Caki2 (cell line): ENCODE measurements at regions not wholly inside any gene's neighbourhood (a gene's known extent, or its start where the extent isn't known, plus 50 kb on each side); places are given as distances from the start of the nearest gene placed in this dataset.
A peak's percentile ranks its signal among the peaks of the same experiment; 100 is the strongest.
"Not testable (repeated sequence)": the region's sequence is repeated elsewhere in the genome, so short reads cannot be mapped to it uniquely, and the experiment has no call there.

Experiments used
- DNase-seq: peaks from one replicate; pipeline ENCODE4 v3.0.0-alpha.2; 2015; ENCODE audit warnings: low read depth
- in situ Hi-C: cut with HindIII; loops from 2 replicates; pipeline ENCODE4 v1.10.0; 2016; ENCODE audit warnings: low sequenced_read_pairs, low pct_unique_long_range_greater_than_20kb, mixed read lengths

- in situ Hi-C loops: no loop called here
- DNase-seq: no peak
These were observed 150.1 kb upstream of the IVNS1ABP start for GRCh38 chr1:185467122-185467521.

- in situ Hi-C loops: no loop called here
- no peak for DNase-seq
These were observed 147.7 kb upstream of the IVNS1ABP start for GRCh38 chr1:185464777-185465176.

- in situ Hi-C loops: no loop called here
- DNase-seq: no peak
These were observed 146.4 kb upstream of the IVNS1ABP start for GRCh38 chr1:185463433-185463832.

- peak; percentile 43 for DNase-seq
- in situ Hi-C loops: no loop called here
These were observed 146.0 kb upstream of the IVNS1ABP start for GRCh38 chr1:185463011-185463410.

- DNase-seq, in situ Hi-C loops: not testable (repeated sequence)
These were observed 143.7 kb upstream of the IVNS1ABP start for GRCh38 chr1:185460723-185461122.

GRCh38 chr1:185459141-185459540 lies 142.1 kb upstream of the IVNS1ABP start:
- in situ Hi-C loops: no loop called here
- DNase-seq: no peak

GRCh38 chr1:185458670-185459069 lies 141.6 kb upstream of the IVNS1ABP start:
- in situ Hi-C loops: no loop called here
- DNase-seq: no peak

- in situ Hi-C loops: no loop called here
- peak; percentile 14 for DNase-seq
These were observed 136.6 kb upstream of the IVNS1ABP start for GRCh38 chr1:185453496-185454192.

- in situ Hi-C loops: no loop called here
These were observed 133.9 kb upstream of the IVNS1ABP start for GRCh38 chr1:185450917-185451316.

GRCh38 chr1:185450060-185450788 lies 133.2 kb upstream of the IVNS1ABP start:
- DNase-seq: no peak
- in situ Hi-C loops: no loop called here

More at GRCh38 chr1:185450917-185451316, 133.9 kb upstream of the IVNS1ABP start:
- no peak for DNase-seq

- DNase-seq: no peak
- in situ Hi-C loops: no loop called here
These were observed 132.5 kb upstream of the IVNS1ABP start for GRCh38 chr1:185449378-185450059.

- DNase-seq: peak; percentile 33
These were observed 131.6 kb upstream of the IVNS1ABP start for GRCh38 chr1:185448591-185449186.

GRCh38 chr1:185446131-185446530 lies 129.1 kb upstream of the IVNS1ABP start:
- DNase-seq: no peak
- in situ Hi-C loops: no loop called here

More at GRCh38 chr1:185448591-185449186, 131.6 kb upstream of the IVNS1ABP start:
- in situ Hi-C loops: no loop called here

- in situ Hi-C loops: no loop called here
- no peak for DNase-seq
These were observed 128.6 kb upstream of the IVNS1ABP start for GRCh38 chr1:185445594-185445993.

GRCh38 chr1:185444676-185445075 lies 127.6 kb upstream of the IVNS1ABP start:
- in situ Hi-C loops: no loop called here
- DNase-seq: no peak

- in situ Hi-C loops: no loop called here
- DNase-seq: no peak
These were observed 125.0 kb upstream of the IVNS1ABP start for GRCh38 chr1:185442050-185442449.

- in situ Hi-C loops: no loop called here
- peak; percentile 90 for DNase-seq
These were observed 124.6 kb upstream of the IVNS1ABP start for GRCh38 chr1:185441605-185442004.

- in situ Hi-C loops: no loop called here
- peak; percentile 96 for DNase-seq
These were observed 123.8 kb upstream of the IVNS1ABP start for GRCh38 chr1:185440877-185441276.
